OCI-LY7 (cell line): ENCODE measurements at regions not wholly inside any gene's neighbourhood (a gene's known extent, or its start where the extent isn't known, plus 50 kb on each side); places are given as distances from the start of the nearest gene placed in this dataset.

Source experiments
- BruUV-seq: library from RNA; stranded (reverse); fragments of 400-500 nt; replicated peaks from 2 replicates; lab custom pipeline; 2021; lab: Mats Ljungman, UMichigan
- CTCF ChIA-PET: fragments of 300-600 bp; sonication (Branson Sonifier 250); formaldehyde crosslinking; loops from one replicate; lab custom pipeline; 2022; ENCODE audit warnings: antibody characterized with exemption; ENCODE audit not compliant: unreplicated experiment; lab: Charles Lee
- POLR2A ChIA-PET: fragments of 300-600 bp; sonication (Branson Sonifier 250); formaldehyde crosslinking; loops from one replicate; lab custom pipeline; 2022; ENCODE audit warnings: antibody characterized with exemption; lab: Charles Lee
- DNase-seq: peaks from one replicate; pipeline ENCODE4 v3.0.0-alpha.2; 2015; ENCODE audit warnings: low spot score
- H2AFZ ChIP-seq: fragments of 200-600 bp; sonication (generic), shearing (Covaris generic); 2 replicates; pipeline ENCODE4 v1.6.1; 2014; ENCODE audit warnings: mild to moderate bottlenecking, antibody characterized with exemption, low read length, moderate library complexity
- H3K27ac ChIP-seq: fragments of 200-600 bp; sonication (generic); 2 replicates; pipeline ENCODE4 v1.5.1; 2014; ENCODE audit warnings: mixed run types, low read depth, mild to moderate bottlenecking, moderate library complexity, low read length, inconsistent platforms; ENCODE audit not compliant: poor library complexity, severe bottlenecking
- H3K36me3 ChIP-seq: fragments of 200-600 bp; sonication (generic); 2 replicates; pipeline ENCODE4 v1.6.1; 2014; ENCODE audit warnings: mild to moderate bottlenecking, antibody characterized with exemption, low read length, moderate library complexity, mixed read lengths; ENCODE audit not compliant: insufficient read depth
- H3K4me1 ChIP-seq: fragments of 200-600 bp; sonication (generic); 2 replicates; pipeline ENCODE4 v1.5.1; 2014; ENCODE audit warnings: mild to moderate bottlenecking, low read length; ENCODE audit not compliant: insufficient read depth, poor library complexity, severe bottlenecking
- H3K4me2 ChIP-seq: fragments of 200-600 bp; sonication (generic); 2 replicates; pipeline ENCODE4 v1.6.1; 2014; ENCODE audit warnings: mild to moderate bottlenecking, low read length
- H3K4me3 ChIP-seq: fragments of 200-600 bp; sonication (generic); 2 replicates; pipeline ENCODE4 v1.5.1; 2014; ENCODE audit warnings: mild to moderate bottlenecking, low read depth, low read length; ENCODE audit not compliant: poor library complexity, severe bottlenecking
- H3K79me2 ChIP-seq: fragments of 200-600 bp; sonication (generic); 2 replicates; pipeline ENCODE4 v1.6.1; 2016; ENCODE audit warnings: low read depth, mild to moderate bottlenecking, low read length, moderate library complexity, mixed read lengths; ENCODE audit not compliant: insufficient read depth
- H3K9me2 ChIP-seq: fragments of 200-600 bp; sonication (generic); 2 replicates; pipeline ENCODE4 v1.6.1; 2016; ENCODE audit warnings: mild to moderate bottlenecking, low read length, mixed read lengths; ENCODE audit not compliant: insufficient read depth
- H3K9me3 ChIP-seq: fragments of 200-600 bp; sonication (generic); 2 replicates; pipeline ENCODE4 v1.6.1; 2014; ENCODE audit warnings: mild to moderate bottlenecking, mixed run types, low read length, mixed read lengths
- H4K20me1 ChIP-seq: fragments of 200-600 bp; sonication (generic); 2 replicates; pipeline ENCODE4 v1.6.1; 2014; ENCODE audit warnings: mild to moderate bottlenecking, antibody characterized with exemption, low read length, moderate library complexity, mixed read lengths; ENCODE audit not compliant: insufficient read depth
- EZH2phosphoT487 ChIP-seq: fragments of 200-600 bp; sonication (generic); IDR thresholded peaks from 2 replicates; pipeline ENCODE4 v1.6.1; 2018; ENCODE audit warnings: low read depth, borderline replicate concordance, mild to moderate bottlenecking, mixed run types, antibody characterized with exemption, low read length, moderate library complexity, mixed read lengths
- intact Hi-C: fragments of 100-400 bp; cut with micrococcal nuclease; formaldehyde crosslinking; loops from one replicate; pipeline ENCODE4 v1.10.0; 2022; ENCODE audit not compliant: unreplicated experiment
- TF ChIP-seq, protein P1 (sequence below): fragments of 200-600 bp; sonication (generic); conservative IDR thresholded peaks from 2 replicates; pipeline ENCODE4 v1.5.1; 2014; ENCODE audit warnings: mild to moderate bottlenecking, antibody characterized with exemption, low read length, moderate library complexity, mixed read lengths

DNA sequence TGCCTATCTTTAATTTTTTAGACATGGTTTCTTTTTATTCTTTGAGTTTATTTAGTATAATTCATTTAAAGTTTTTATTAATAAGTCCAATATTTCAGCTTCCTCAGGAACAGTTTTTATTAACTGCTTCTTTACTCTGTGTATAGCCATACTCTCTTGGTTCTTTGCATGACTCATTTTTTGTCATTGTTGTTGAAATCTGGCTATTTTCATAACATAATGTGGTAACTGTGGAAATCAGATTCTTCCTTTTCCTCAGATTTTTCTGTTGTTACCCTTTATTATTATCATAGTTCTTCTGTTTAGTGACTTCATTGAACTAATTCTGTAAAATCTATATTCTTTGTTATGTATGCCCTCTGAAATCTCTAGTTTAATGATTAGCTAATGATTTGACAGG lies 124.9 kb upstream of the CYSLTR1 start:
- H3K4me1 ChIP-seq = no peaks in the 10 kb centered on the region
- H2AFZ ChIP-seq = no peak overlapping the region
- DNase-seq = no peak
- H3K79me2 ChIP-seq = no peaks in the 10 kb centered on the region
- TF ChIP-seq, protein P1, sequence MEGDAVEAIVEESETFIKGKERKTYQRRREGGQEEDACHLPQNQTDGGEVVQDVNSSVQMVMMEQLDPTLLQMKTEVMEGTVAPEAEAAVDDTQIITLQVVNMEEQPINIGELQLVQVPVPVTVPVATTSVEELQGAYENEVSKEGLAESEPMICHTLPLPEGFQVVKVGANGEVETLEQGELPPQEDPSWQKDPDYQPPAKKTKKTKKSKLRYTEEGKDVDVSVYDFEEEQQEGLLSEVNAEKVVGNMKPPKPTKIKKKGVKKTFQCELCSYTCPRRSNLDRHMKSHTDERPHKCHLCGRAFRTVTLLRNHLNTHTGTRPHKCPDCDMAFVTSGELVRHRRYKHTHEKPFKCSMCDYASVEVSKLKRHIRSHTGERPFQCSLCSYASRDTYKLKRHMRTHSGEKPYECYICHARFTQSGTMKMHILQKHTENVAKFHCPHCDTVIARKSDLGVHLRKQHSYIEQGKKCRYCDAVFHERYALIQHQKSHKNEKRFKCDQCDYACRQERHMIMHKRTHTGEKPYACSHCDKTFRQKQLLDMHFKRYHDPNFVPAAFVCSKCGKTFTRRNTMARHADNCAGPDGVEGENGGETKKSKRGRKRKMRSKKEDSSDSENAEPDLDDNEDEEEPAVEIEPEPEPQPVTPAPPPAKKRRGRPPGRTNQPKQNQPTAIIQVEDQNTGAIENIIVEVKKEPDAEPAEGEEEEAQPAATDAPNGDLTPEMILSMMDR = no peak
- no peak for TF ChIP-seq EZH2phosphoT487
- POLR2A ChIA-PET = no interaction called here
- no peaks in the 10 kb centered on the region for H3K9me2 ChIP-seq
- CTCF ChIA-PET = no interaction called here
- H3K4me3 ChIP-seq = no peak overlapping the region
- no peak overlapping the region for H3K27ac ChIP-seq
- H3K4me2 ChIP-seq = no peak overlapping the region
- no peaks in the 10 kb centered on the region for H4K20me1 ChIP-seq
- H3K9me3 ChIP-seq = no peaks in the 10 kb centered on the region
- no TSS peak for BruUV-seq
- intact Hi-C loops = no loop called here
- no peaks in the 10 kb centered on the region for H3K36me3 ChIP-seq

DNA sequence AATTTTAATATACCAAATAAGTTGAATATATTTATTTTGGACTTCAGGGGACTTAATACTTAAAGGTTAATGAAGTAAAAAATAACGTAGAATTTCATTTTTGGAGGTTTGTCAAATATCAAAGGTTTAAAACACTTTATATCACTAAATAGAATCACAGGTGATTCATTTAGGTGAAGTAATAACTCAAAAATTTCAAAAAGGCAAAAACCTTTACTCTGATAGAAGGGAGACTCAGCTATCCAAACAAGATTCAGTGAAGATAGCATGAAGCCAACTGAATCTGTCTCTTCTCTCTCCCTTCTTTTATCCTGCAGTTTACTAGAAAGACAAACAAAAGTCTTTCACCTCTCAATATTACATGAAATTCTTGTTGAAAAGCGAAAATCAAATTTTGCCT lies 110.2 kb upstream of the CYSLTR1 start:
- POLR2A ChIA-PET = no interaction called here
- Histone ChIP-seq H3K9me2 (no peaks in the 10 kb centered on the region), H3K79me2 (no peaks in the 10 kb centered on the region), H3K36me3 (no peaks in the 10 kb centered on the region), H2AFZ (no peak overlapping the region), H3K4me1 (no peaks in the 10 kb centered on the region), H3K9me3 (no peaks in the 10 kb centered on the region), H3K4me3 (no peak overlapping the region), H3K27ac (no peak overlapping the region), H3K4me2 (no peak overlapping the region), H4K20me1 (no peaks in the 10 kb centered on the region)
- intact Hi-C loops = no loop called here
- CTCF ChIA-PET = no interaction called here
- BruUV-seq = no TSS peak
- TF ChIP-seq EZH2phosphoT487 = no peak
- TF ChIP-seq, protein P1 = no peak
- no peak for DNase-seq

DNA sequence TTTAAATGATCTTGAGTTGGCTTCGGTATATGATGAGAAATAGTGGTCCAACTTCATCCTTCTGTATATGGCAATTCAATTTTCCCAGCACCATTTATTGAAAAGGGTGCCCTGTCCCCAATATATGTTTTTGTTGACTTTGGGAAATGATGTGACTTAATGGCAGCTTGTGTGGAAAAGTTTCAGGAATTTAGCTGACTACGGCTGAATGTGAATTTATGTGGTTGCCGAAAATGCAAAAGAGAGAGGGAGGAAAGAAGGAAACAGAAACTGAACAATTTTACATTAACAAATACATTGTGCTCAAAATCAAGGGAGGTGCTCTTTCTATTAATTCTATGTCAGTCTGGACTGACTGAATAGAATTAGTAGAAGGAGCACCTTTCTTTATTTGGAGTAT lies 101.8 kb upstream of the CYSLTR1 start:
- POLR2A ChIA-PET = no interaction called here
- Histone ChIP-seq H2AFZ (no peak overlapping the region), H3K9me3 (no peaks in the 10 kb centered on the region), H3K79me2 (no peaks in the 10 kb centered on the region), H4K20me1 (no peaks in the 10 kb centered on the region), H3K36me3 (no peaks in the 10 kb centered on the region), H3K4me3 (no peak overlapping the region), H3K9me2 (no peaks in the 10 kb centered on the region), H3K4me1 (no peaks in the 10 kb centered on the region), H3K4me2 (no peak overlapping the region), H3K27ac (no peak overlapping the region)
- intact Hi-C loops = no loop called here
- CTCF ChIA-PET = no interaction called here
- BruUV-seq = no TSS peak
- no peak for DNase-seq
- TF ChIP-seq, protein P1 = no peak
- no peak for TF ChIP-seq EZH2phosphoT487
